SK-N-MC (cell line): ENCODE measurements at regions not wholly inside any gene's neighbourhood (a gene's known extent, or its start where the extent isn't known, plus 50 kb on each side); places are given as distances from the start of the nearest gene placed in this dataset.

Experiments
- EZH2 ChIP-seq: fragments of 200-600 bp; sonication (generic); IDR thresholded peaks from one replicate; pipeline ENCODE4 v1.6.1; 2017; ENCODE audit warnings: antibody characterized with exemption
- POLR2AphosphoS5 ChIP-seq: IDR thresholded peaks from 2 replicates; pipeline ENCODE4 v1.6.1; 2012; ENCODE audit warnings: mild to moderate bottlenecking, low read depth, low read length, borderline replicate concordance

DNA sequence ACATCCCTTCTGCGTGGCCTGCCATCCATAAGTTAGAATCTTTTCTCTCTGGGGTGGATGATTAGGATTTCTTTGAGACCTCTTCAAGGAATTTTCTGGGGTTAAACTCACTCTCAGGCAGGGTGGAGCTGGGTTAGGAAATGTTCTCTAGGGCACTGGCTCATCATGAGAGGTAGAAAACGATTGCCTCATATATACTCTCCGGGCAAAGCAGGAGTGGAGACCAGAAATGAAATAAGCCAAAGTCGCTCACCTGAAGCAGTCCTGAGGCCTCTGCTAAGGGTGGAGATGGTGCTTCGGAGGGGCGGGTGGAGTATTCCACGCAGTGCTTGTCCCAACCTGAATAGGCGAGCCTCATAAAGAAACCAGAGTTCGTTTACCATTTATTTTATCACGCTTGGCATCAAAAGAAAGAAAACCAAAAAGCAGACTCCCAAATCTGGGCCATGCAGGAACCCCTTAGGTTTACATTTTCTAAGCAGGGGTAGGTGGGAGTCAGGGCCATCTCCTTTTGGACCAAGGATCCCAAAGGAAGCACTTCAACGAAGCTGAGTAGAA, 249.3 kb upstream of the MEIS1 start:
- TF ChIP-seq POLR2AphosphoS5 (no peak), EZH2 (no peak)
